ENCODE measurements at regions not wholly inside any gene's neighbourhood (a gene's known extent, or its start where the extent isn't known, plus 50 kb on each side); places are given as distances from the start of the nearest gene placed in this dataset.

DNA sequence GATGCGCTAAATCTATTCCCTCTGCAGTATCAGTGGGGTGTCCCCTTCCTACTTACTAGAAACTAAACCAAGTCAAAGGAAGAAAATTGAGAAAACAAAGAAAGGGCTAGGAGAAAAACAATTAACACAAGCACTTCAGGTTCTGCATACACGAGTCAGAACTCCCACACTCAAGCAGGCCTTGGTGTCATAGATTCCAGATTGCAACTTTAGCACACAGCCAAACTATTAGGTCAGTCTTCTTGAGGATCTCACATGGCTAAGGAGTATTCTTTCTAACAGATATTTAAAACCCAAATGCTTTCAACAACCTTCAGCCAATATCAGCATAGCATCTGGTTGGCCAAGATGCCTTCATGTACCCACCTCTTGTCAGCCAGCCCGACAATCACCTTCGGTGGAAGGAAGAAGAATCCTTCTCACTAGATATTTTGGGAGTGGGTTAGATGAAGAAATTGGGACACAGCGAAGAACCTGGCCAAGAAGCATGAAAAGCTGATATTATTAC, 340.0 kb downstream of the VPS13C start:
- no peak overlapping the region for H3K27ac Mint-ChIP-seq
- H3K36me3 Mint-ChIP-seq (ENCODE audit: low read depth), result no peaks in the 10 kb centered on the region
- H3K4me1 Mint-ChIP-seq, result no peaks in the 10 kb centered on the region
- H3K27me3 Mint-ChIP-seq, result peaks cover 4% of the 10 kb centered on the region
- POLR2A ChIA-PET, result no interaction called here
- TF ChIP-seq, protein P1, sequence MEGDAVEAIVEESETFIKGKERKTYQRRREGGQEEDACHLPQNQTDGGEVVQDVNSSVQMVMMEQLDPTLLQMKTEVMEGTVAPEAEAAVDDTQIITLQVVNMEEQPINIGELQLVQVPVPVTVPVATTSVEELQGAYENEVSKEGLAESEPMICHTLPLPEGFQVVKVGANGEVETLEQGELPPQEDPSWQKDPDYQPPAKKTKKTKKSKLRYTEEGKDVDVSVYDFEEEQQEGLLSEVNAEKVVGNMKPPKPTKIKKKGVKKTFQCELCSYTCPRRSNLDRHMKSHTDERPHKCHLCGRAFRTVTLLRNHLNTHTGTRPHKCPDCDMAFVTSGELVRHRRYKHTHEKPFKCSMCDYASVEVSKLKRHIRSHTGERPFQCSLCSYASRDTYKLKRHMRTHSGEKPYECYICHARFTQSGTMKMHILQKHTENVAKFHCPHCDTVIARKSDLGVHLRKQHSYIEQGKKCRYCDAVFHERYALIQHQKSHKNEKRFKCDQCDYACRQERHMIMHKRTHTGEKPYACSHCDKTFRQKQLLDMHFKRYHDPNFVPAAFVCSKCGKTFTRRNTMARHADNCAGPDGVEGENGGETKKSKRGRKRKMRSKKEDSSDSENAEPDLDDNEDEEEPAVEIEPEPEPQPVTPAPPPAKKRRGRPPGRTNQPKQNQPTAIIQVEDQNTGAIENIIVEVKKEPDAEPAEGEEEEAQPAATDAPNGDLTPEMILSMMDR (IDR thresholded peaks at IDR 0.05), result no peak
- no peak overlapping the region for H3K4me3 Mint-ChIP-seq
- intact Hi-C loops (cut with micrococcal nuclease), result no loop called here
- DNase-seq, result no peak
- CTCF ChIA-PET, result no interaction called here
- ATAC-seq (ENCODE audit: low read depth), result no peak
- H3K9me3 Mint-ChIP-seq, result no peaks in the 10 kb centered on the region

DNA sequence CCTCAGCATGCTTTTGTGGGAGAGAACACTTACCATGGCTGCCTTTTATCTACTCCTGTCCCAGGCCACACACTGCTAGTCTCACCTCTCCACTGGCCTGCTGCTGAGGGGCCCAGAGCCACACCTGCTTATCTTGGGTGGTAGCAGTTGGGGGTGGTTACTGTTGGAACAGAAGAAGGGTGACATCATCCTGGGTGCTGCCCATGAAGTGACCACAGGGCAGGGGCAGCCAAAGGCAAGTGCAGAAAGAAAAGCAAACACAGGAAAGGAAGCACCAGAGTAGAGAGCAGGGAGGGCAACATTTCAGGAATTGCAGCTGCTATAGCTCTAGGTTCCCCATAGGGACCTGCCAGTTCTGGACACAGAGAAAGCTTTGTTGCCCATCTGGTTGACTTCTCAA, 345.2 kb downstream of the VPS13C start:
- ChIA-PET CTCF (no interaction called here), POLR2A (no interaction called here)
- no peak overlapping the region for H3K27ac Mint-ChIP-seq

DNA sequence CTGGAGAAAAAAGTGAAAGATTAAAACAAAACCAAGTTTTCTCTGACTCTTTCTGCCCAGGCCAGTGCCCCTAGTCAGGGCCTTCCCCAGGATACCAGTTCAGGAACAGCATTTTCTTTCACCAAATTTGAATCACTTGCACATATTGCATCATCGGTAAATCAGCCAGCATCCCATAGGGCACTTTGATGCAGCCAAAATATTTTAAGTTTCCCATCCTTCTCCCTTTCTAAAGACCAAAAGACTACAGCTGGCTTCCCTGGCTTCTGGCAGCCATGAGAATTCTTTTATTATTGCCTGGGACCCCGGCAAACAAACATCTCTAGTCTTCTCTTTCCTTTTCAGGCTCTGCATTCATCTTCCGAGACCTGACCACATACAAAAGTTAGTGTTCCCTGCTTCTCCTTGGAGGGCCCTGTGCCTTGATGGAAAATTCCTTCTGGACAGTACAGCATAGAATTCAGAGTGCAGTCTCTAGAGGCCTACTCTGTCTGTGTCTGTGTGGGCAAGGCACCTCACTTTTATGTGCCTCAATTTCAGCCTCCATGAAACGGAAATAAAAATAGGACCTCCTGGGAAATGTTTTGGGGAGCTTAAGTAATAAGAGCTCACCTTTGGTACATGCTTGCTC, 348.0 kb downstream of the VPS13C start:
- Mint-ChIP-seq H3K36me3 (ENCODE audit: low read depth) (no peaks in the 10 kb centered on the region), H3K4me1 (no peaks in the 10 kb centered on the region), H3K27ac (no peak overlapping the region), H3K27me3 (peaks cover 4% of the 10 kb centered on the region), H3K4me3 (no peak overlapping the region), H3K9me3 (no peaks in the 10 kb centered on the region)
- DNase-seq (no peak), ATAC-seq (ENCODE audit: low read depth) (no peak)
- TF ChIP-seq, protein P1 (IDR thresholded peaks at IDR 0.05), result no peak
- intact Hi-C loops (cut with micrococcal nuclease), result no loop called here
- CTCF ChIA-PET, result no interaction called here
- POLR2A ChIA-PET, result no interaction called here

More for the DNA sequence above, 345.2 kb downstream of the VPS13C start:
- intact Hi-C loops (cut with micrococcal nuclease), result no loop called here
- no peaks in the 10 kb centered on the region for H3K36me3 Mint-ChIP-seq (ENCODE audit: low read depth)
- TF ChIP-seq, protein P1 (IDR thresholded peaks at IDR 0.05), result no peak
- no peak overlapping the region for H3K4me3 Mint-ChIP-seq
- DNase-seq (no peak), ATAC-seq (ENCODE audit: low read depth) (no peak)
- peaks cover 4% of the 10 kb centered on the region for H3K27me3 Mint-ChIP-seq
- no peaks in the 10 kb centered on the region for H3K4me1 Mint-ChIP-seq
- no peaks in the 10 kb centered on the region for H3K9me3 Mint-ChIP-seq

DNA sequence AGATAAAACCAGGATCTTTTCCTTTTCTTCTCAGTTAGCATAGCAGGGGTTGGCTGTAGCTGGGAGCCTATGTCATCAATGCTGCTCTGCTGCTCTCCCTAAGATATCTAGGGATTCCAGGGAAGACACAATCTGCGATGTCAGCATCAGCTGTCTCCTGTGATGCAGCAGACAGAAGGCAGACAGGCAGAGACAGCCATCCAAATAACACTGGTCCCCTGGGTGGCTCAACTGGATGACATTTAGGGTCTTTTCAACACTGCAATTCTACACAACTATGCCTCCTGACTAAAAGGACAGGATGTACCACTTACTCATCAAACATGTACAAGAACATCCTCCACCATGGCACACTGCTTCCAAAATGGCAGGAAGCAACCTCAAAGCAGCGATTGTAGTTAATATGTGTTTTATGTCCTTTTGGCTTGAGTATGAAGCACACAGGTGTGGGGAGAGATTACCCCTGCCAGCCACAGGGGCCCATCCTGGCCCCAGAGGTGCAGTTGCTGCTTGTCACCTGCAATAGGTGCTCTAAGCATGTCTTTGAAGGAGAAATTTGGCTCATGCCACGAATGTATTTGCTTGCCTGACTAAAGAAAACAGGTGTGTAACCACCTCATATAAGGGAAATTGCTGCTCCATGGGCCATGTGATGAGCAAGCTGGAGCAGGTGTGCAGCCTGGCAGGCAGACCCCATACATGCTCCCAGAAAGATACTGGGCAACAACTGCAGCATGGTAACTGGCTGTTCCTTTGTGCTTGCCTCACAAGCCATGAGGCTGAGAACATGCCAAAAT, 357.8 kb downstream of the VPS13C start:
- H3K9me3 Mint-ChIP-seq, result no peaks in the 10 kb centered on the region
- no peak for DNase-seq
- no peaks in the 10 kb centered on the region for H3K4me1 Mint-ChIP-seq
- H3K36me3 Mint-ChIP-seq (ENCODE audit: low read depth), result no peaks in the 10 kb centered on the region
- no peak for ATAC-seq (ENCODE audit: low read depth)
- POLR2A ChIA-PET, result no interaction called here
- TF ChIP-seq, protein P1 (IDR thresholded peaks at IDR 0.05), result no peak
- H3K4me3 Mint-ChIP-seq, result no peak overlapping the region
- H3K27me3 Mint-ChIP-seq, result no peaks in the 10 kb centered on the region
- CTCF ChIA-PET, result no interaction called here
- H3K27ac Mint-ChIP-seq, result no peak overlapping the region
- intact Hi-C loops (cut with micrococcal nuclease), result no loop called here

DNA sequence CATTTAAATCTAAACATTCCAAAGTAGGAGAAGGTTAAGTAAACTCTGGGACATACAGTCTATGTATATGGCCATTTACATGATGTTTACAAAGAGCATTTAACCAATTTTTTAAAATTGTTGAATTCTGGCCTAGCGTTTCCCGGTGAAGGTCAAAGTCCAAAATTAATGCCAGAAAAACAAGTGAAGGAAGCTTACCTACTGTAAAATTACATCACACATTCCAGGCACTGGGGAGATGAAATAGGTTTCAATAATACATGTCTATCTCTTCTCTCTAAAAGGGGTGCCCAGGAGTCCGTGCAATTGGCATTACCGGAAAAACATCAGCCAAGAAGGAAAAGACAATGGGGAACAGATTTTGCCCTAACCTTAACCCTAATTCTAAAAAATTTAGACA, 358.8 kb downstream of the VPS13C start:
- Mint-ChIP-seq H3K27me3 (peaks cover 2% of the 10 kb centered on the region), H3K4me1 (no peaks in the 10 kb centered on the region), H3K4me3 (no peak overlapping the region), H3K27ac (no peak overlapping the region), H3K36me3 (ENCODE audit: low read depth) (no peaks in the 10 kb centered on the region), H3K9me3 (no peaks in the 10 kb centered on the region)
- CTCF ChIA-PET, result no interaction called here
- intact Hi-C loops (cut with micrococcal nuclease), result no loop called here
- POLR2A ChIA-PET, result no interaction called here
- no peak for DNase-seq
- TF ChIP-seq, protein P1 (IDR thresholded peaks at IDR 0.05), result no peak
- no peak for ATAC-seq (ENCODE audit: low read depth)

Measured in activated B cell treated with CpG ODN at 0.5 μM for 24 hours (primary cell).